DLD1 (cell line): ENCODE measurements at regions not wholly inside any gene's neighbourhood (a gene's known extent, or its start where the extent isn't known, plus 50 kb on each side); places are given as distances from the start of the nearest gene placed in this dataset.
"Not testable (repeated sequence)": the region's sequence is repeated elsewhere in the genome, so short reads cannot be mapped to it uniquely, and the experiment has no call there.

Experiments
- in situ Hi-C: cut with HindIII; loops from 2 replicates; pipeline ENCODE4 v1.10.0; 2017; ENCODE audit warnings: low sequenced_read_pairs

DNA sequence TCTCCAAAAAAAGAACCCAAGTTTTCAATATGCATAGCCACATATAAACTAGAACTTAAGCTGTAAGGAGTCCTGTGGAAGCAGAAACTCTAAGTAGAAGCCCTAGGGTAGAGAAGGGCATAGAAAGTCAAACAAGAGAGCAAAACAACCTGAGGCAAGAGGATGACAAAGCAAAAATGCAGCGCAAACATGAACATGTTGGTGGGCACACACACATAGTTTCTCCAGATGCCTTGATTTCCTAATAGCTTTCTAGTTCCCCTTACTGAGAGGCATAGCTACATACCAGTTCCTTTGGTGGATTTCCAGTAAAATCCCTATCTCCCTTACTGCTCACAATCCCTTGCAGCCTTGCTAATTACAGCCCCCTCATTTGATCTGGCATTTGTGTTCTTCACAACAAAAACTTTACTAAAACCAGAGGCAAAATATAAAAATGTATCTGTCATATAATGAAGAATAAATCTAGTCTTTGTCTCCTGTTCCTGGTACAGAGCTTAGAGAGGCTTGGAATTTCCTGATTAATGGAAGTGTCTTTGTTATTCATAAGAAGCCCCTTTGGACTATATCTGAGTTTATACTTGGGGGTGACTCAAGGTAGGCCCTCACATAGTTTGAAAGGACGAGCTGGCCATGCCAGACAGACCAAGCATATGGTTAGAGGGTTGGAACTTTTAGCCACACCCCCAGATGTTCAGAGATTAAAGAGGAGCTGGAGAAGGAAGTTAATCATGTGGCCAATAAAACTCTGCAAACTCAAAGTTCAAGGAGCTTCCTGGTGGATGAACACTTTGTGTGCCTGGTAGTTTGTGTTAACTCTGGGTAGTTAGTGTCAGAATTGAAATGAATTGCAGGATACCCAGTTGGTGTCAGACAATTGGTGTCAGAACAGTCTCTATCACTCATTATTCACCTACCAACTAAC is 52.7 kb upstream of the ZCCHC13 start:
- in situ Hi-C loops = no loop called here

DNA sequence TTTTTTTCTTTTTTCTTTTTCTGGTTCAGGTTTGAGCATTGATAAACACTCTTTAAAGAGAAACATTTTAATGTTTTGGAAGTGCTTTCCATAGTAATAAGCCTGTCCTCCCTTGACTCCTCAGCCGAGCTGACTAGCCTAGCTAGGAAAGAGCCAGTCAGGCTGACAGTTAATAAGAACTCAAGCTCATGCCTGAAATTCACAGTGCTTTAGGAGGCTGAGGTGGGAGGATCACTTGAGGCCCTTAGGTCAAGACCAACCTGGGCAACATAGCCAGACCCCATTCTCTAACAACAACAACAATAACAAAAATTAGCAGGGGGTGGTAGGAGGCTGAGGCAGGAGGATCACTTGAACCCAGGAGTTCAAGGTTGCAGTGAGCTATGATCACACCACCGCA is 53.4 kb upstream of the ZCCHC13 start:
- in situ Hi-C loops = no loop called here

DNA sequence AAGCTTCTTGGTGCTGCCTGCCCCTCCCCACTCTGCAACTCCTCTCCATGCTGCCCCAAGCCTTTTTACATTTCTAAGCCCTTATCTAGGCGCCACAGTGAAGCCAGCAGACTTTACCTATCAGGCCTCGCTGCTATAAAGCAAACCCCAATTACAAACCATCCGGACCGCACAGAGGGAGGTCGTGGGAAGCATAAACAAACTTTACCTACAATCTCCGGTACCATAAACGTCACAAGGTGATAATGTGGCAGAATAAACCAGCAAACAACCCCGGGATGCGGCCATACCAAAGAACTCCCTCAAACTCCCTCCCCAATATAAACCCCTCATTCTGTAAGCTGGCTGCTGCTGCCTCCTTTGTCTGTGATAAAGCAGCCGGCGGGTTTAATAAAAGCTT is 54.0 kb upstream of the ZCCHC13 start:
- in situ Hi-C loops = no loop called here

DNA sequence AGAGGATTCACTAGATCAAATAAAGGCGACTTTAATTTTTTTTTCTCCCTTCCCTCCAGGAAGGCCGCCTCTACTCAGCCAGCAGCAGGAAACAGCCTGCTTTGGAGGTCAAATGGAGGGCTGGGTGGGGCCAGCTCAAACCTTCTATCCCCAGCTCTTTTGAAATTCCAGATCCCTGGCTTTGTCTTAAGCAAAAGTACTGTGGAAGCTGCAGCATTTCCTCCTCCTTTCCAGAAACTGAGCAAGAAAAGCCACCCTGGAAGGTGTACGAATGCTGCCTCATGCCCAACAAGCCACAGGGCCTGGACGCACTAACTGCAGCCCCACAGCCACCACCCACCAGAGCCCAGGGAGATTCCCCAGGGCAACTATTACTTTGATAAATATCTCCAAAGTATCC is 55.1 kb upstream of the ZCCHC13 start:
- in situ Hi-C loops = no loop called here

DNA sequence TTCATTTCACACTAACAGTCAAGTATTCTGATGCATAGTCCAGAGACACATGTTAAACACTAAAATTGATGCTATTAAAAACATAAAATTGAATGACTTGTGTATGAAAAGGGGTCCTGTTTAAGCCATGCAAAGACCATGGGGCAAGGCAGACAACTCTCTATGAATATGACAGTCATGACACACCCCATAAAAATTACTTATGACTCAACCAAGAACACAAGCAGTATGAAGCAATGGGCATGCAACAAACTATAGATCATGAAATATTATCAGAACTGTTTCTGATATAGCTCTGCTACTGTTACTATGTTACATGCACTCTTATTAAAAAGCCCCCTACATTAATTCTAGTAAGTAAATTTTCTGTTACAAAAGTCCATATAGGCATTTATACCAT is 57.5 kb upstream of the ZCCHC13 start:
- in situ Hi-C loops = no loop called here

DNA sequence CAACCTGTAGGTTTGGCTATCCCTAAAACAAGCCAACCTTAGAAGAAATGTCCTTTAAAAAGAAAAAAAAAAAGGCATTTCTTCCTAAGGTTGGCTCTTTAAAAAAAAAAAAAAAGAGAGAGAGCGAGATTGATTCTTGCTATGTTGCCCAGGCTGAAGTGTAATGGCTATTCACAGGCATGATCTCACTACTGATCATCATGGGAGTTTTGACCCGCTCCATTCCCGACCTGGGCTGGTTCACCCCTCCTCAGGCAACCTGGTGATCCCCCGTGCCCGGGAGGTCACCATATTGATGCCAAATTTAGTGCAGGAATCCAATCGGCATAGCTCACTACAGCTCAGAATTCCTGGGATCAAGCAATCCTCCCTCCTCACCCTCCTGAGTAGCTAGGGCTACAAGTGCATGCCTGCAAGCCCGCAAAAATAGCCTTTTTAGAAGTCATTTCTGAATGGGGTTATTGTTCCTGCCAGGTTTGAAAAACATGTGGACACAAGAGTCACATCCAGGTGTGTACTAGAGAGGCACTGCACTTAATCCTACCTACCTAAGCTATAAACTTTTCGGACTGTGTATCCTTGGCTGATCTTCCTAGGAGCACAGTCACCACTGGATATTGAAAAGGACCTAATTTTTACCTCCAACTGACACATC is 61.4 kb upstream of the ZCCHC13 start:
- in situ Hi-C loops = no loop called here

DNA sequence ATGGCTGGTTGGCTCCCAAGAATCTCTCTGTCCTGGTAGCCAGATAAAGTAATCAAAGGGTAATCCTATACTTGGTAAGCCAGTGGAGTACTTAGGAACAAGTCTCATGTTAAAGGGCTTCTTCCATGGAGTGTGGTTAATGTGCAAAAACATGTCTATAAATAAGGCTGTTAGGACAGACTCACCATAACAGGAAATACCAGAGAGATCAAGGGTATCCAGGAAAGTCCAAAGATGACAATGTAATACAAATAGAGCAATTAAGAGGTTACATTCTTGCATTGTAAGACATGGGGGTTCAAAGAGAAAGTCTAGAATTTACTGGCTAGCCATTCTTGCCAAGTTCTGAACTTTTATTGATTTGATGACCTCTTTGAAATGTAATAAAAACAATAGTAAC is 61.9 kb upstream of the ZCCHC13 start:
- in situ Hi-C loops = no loop called here

DNA sequence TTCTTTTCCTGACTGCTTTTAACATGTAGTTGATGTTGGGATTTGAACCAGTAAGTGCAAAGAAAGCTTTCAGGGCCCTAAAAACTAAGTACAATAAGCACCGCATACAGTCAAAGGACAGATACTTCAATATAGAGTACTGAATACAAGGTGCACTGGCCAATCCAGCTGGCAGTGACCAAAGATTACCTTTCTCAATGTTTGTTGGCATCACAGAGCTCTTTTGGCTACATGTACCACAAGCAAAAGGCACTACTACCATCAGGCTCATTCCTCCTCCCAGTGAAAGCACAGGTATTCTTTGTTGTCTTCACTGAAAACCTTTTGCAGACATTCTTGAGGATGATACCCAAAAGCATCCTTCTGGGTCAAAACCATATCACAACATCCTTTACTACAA is 65.2 kb upstream of the ZCCHC13 start:
- in situ Hi-C loops = no loop called here

DNA sequence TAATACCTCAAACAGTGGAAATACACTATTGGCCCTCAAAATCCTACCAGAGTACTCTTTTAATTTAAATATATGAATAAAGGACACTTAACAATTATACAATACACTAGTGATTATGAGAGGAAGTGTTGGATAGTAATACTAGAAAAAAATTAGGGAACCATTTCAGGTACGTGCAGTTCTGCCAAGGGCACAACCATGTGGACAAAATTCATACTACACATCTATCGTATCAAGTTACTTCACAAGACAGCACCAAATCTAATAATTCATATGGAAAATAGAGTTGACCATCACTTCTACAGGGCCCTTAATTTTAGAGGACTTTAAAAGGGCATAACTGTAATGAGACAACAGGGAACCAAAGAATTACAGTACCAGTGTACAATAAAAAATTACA is 69.2 kb upstream of the ZCCHC13 start:
- in situ Hi-C loops = no loop called here

DNA sequence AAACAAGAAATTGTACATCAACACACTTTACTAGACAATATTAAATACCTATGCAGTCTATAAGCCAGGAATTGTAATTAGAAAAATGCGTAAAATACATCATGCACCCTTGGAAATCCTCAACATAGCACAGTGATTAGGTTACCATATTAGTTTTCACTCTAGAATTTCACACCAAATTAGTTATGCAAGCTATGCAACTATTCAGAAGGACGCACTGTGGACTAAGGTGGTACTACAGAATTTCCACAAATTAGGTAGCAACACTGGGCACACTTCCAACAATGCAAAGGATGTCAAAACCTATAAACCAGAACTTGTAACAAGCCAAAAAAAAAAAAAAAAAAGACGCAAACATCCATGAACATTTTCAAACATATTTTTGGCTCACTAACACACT is 71.1 kb upstream of the ZCCHC13 start:
- in situ Hi-C loops = no loop called here

DNA sequence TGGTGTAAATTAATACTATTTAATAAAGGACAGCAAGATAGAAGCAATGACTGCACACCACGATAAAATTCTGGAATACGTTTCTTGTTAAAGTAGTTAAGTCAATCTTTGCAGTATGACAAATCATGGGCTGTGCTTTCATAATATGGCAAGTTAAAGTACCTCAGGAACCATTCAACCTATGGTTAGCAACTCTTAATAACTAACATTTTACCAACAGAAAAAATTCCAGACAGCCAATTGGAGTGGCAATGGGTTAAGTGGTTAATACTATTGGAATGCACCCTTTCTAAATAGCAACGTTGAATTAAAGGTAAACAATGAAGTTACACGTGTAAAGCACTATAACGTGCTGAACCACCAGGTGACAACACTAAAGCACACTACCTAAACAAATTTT is 72.4 kb upstream of the ZCCHC13 start:
- in situ Hi-C loops = no loop called here

DNA sequence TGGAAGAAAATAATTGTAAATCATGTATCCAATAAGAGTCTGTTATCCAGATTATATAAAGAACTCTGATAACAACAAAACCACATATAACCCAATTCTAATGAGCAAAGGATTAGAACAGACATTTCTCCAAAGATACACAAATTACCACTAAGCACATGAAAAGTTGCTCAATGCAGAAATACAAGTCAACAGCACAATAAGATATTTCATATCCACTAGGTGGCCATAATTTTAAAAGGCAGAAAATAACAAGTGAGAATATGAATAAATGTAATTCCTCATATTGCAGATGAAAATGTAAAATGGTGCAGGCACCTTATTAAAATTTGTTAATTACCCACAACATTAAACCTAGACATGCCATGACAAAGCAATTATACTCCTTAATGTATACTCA is 73.9 kb upstream of the ZCCHC13 start:
- in situ Hi-C loops = no loop called here

DNA sequence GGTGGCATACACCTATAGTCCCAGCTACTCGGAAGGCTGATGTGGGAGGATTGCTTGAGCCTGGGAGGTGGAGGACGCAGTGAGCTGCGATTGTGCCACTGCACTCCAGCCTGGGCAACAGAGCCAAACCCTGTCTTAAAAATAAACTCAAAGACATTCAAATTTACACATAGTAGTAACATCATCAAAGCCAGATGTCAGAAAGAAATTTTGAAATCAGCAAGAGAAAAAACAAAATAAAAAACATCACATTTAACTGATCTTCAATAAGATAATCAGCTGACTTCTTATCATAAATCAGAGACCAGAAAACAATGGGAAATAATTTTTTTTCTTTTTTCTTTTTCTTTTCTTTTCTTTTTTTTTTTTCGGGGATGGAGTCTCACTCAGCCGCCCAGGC is 78.9 kb upstream of the ZCCHC13 start:
- in situ Hi-C loops = no loop called here

DNA sequence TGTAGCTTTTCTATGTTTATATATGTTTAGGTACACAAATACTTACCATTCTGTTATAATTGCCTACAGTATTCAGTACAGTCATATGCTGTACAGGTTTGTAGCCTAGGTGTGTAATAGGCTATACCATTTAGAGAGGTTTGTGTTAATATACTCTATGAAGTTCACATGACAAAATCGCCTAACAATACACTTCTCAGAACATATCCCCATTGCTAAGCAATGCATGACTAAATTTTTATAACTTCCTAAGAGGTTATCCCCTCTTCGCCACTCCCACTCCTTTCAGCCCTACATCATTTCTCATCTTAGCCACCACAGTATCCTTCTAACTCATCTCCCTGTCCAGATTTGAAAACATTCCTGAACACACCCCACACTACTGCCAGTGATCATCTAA is 83.7 kb upstream of the ZCCHC13 start:
- in situ Hi-C loops = no loop called here

DNA sequence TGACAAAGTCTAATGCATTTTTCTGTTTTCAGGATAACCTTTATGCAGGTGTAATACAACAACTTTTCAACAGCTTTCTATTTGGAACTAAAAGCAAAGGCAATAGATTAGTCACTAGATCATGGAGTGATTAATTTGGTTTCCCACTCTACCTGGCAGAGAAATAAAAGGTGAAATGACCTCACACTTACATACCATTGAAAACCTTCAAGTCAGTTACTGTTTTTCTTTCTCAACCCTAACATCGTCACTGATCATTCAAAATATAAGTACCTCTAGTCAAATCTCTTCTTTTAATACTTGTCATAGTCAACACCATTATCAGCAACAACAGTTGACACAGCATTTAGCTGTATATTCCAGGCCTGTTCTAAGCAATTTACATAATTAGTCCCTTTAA is 85.1 kb upstream of the ZCCHC13 start:
- in situ Hi-C loops = no loop called here

DNA sequence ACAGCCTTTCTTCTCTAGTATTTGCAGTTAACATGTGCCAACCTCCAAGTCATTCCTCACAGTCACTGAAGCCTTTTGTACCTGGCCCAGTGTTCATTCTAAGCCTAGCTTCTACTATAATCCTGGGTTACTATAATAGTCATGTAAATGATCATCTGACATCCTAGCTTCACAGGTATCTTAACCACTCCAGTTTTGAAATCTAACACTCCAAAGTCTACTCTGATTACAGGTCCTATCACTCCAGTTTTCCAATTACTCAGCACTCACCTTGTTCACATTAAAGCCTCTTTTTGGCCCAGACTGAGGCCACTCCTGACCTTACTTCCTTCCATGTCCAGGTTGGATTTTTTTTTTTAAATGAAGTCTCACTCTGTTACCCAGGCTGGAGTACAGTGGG is 87.6 kb upstream of the ZCCHC13 start:
- in situ Hi-C loops = no loop called here

DNA sequence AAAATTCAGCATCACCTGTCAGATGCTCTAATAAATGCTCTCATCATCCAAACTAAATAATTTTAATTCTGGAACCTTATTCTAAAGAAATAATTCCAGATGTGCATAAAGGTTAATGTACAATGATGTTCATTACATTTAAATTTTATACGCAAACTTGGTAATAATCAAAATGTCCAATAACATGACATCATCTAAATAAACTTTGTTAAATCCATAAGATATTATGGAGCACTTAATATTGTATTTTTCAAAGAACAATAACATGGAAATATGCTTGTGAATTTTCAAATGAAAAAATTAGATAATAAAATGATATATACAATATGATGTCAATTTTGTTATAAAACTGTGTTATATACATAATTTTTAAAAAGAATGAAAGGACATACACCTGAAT is 92.1 kb upstream of the ZCCHC13 start:
- in situ Hi-C loops = no loop called here

DNA sequence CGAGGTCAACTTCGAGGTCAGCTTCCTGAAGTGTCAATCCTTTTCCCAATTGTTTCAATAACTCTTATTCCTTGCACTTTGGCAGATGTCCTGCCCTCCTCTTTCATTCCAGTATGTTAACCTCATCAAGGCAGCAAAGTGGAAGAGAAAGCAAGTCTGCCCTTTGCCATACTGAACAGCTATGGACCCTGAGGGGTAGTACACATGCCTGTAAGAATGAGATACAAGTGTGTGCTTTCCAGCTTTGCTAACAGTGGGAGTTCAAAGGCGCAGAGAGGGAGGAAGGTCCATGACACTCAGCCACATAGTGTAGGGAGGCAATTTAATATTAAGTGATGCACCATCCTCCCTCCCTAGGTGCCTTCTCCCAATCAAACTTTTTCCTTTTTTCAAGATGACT is 96.4 kb upstream of the ZCCHC13 start:
- in situ Hi-C loops = no loop called here

DNA sequence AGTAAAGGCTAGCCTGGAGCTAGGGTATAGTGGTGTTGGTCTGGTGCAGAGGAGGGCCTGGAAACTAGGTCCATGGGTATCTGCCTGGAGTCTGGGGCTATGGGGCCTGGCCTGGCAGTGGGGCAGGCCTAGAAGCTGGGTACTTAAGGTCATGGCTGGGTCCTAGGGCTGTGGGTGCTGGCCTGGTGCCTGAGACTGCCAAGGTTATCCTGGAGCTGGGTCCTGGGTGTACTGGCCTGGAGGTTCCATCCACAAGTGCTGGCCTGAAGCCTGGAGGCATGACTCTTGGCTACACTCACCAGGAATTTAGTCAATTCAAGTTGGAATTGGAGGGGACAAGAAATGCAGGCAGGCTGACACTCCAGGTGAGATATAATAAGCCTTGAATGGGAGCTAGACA is 108.4 kb upstream of the ZCCHC13 start:
- in situ Hi-C loops = no loop called here

DNA sequence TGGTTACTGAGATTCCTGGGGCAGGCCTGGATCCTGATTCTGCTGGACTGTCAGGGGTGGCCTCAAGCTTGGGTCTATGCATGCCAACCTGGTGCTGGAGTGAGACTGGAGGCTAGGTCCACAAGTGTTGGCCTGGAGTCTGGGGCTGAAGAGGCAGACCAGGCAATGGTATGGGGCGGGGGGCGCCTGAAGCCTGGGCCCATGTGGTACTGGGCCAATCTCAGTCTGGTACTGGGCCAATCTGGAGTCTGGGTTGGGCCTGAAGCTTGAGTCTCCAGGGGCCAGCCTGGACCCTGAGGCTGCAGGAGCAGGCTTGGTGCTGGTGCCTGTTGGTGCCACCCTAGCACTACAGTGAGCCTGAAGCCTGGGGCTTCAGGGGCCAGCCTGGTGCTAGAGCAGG is 108.9 kb upstream of the ZCCHC13 start:
- in situ Hi-C loops = no loop called here

DNA sequence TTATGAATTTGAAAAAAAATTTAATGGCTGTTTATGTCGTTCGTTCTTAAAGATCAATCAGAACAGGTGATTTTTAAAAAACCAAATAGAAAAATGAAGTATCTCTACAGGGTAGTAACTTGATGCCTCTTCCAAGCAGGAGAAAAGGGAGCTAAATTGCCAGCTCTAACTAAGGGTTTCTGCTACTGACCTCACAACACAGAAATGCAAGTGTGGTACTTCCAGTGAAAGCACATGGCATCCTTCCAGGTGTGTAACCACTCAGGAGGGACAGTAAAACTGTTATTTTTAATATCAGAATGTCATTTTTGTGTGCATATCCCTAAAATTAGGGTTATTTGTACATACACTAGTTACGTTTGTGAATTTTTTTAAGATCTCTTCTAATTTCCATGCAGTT is 116.8 kb upstream of the ZCCHC13 start:
- in situ Hi-C loops = no loop called here

DNA sequence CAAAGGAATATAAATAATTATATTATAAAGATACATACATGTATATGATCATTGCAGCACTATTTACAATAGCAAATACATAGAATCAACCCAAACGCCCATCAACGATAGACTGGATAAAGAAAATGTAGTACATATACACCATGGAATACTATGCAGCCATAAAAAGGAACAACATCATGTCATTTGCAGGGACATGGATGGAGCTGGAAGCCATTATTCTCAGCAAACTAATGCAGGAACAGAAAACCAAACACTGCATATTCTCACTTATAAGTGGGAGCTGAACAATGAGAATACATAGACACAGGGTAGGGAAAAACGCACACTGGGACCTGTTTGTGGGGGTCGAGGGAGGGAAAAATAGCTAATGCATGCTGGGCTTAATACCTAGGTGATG is 120.9 kb upstream of the ZCCHC13 start:
- in situ Hi-C loops = not testable (repeated sequence)

DNA sequence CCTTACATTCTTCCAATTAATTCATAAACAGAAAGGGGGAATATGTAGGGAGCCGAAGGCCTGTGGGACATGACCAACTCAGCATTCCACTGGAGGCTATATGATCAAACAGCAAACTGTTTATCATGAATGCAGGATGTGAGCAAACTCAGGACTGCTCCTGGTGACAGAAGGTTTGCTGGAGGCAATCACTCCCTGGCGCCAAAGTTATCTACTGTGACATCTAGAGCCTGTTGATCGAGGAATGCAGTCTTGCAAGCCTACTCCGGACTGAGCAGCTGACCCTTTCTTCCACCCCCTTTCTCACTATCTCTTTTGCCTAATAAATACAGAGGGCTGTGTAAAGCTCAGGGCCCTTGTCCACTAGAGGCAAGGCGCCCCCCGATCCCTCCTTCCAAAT is 122.0 kb upstream of the ZCCHC13 start:
- in situ Hi-C loops = not testable (repeated sequence)
